ENCODE measurements at regions not wholly inside any gene's neighbourhood (a gene's known extent, or its start where the extent isn't known, plus 50 kb on each side); places are given as distances from the start of the nearest gene placed in this dataset.

GRCh38 chr17:77869041-77869599, 89.4 kb upstream of the TNRC6C start:
- TF ChIP-seq EZH2phosphoT487 (IDR thresholded peaks at IDR 0.05; ENCODE audit: low read depth) = no peak
- TF ChIP-seq CTCF (IDR thresholded peaks at IDR 0.05; ENCODE audit: low read depth, low read length) = no peak

Data from OCI-LY3 (cell line).